Esophagus muscularis mucosa (tissue), 3 donors: ENCODE measurements at regions not wholly inside any gene's neighbourhood (a gene's known extent, or its start where the extent isn't known, plus 50 kb on each side); places are given as distances from the start of the nearest gene placed in this dataset.

Source experiments
- CTCF ChIP-seq, 3 experiments: fragments of 200-600 bp in 2 of 3; fragments of 450-650 bp in 1 of 3; sonication (generic) in 2 of 3; IDR thresholded peaks; one replicate each; pipeline ENCODE4 v1.5.1; 2017 to 2019; ENCODE audit warnings: antibody characterized with exemption in 3 of 3, mild to moderate bottlenecking in 2 of 3, moderate library complexity in 1 of 3
- POLR2A ChIP-seq: fragments of 450-650 bp; IDR thresholded peaks from one replicate; pipeline ENCODE4 v1.6.1; 2017; ENCODE audit warnings: antibody characterized with exemption, moderate library complexity, mild to moderate bottlenecking, low read depth

- TF ChIP-seq POLR2A = no peak
- TF ChIP-seq CTCF (IDR thresholded peaks at IDR 0.05) = no peak
Observed at GRCh38 chr13:82847595-82847994, 1034.7 kb downstream of the SLITRK1 start.
